HG03432 (cell line): ENCODE measurements at regions not wholly inside any gene's neighbourhood (a gene's known extent, or its start where the extent isn't known, plus 50 kb on each side); places are given as distances from the start of the nearest gene placed in this dataset.
"Not testable (repeated sequence)": the region's sequence is repeated elsewhere in the genome, so short reads cannot be mapped to it uniquely, and the experiment has no call there.

ENCODE experiments used
- ATAC-seq: cut with Tn5 transposase; IDR thresholded peaks from one replicate; pipeline ENCODE4 v1.9.1; 2021; ENCODE audit warnings: mild to moderate bottlenecking, moderate library complexity; ENCODE audit not compliant: unreplicated experiment

- ATAC-seq: no peak
These were observed 193.8 kb upstream of the AJAP1 start for GRCh38 chr1:4460651-4461050.

GRCh38 chr1:4461726-4462290 is 192.6 kb upstream of the AJAP1 start:
- ATAC-seq: no peak

- ATAC-seq: no peak
These were observed 191.5 kb upstream of the AJAP1 start for GRCh38 chr1:4462831-4463484.

GRCh38 chr1:4463631-4464030 is 190.8 kb upstream of the AJAP1 start:
- ATAC-seq: no peak

- ATAC-seq: no peak
These were observed 189.9 kb upstream of the AJAP1 start for GRCh38 chr1:4464478-4464877.

GRCh38 chr1:4467241-4467640 is 187.2 kb upstream of the AJAP1 start:
- no peak for ATAC-seq

- ATAC-seq: no peak
These were observed 186.0 kb upstream of the AJAP1 start for GRCh38 chr1:4468386-4468785.

GRCh38 chr1:4468804-4469514 is 185.4 kb upstream of the AJAP1 start:
- no peak for ATAC-seq

GRCh38 chr1:4476394-4476793 is 178.0 kb upstream of the AJAP1 start:
- ATAC-seq: no peak

- no peak for ATAC-seq
These were observed 173.0 kb upstream of the AJAP1 start for GRCh38 chr1:4481451-4481850.

GRCh38 chr1:4482526-4482925 is 171.9 kb upstream of the AJAP1 start:
- ATAC-seq: no peak

GRCh38 chr1:4483021-4483625 is 171.3 kb upstream of the AJAP1 start:
- ATAC-seq: no peak

GRCh38 chr1:4485398-4485797 is 169.0 kb upstream of the AJAP1 start:
- no peak for ATAC-seq

GRCh38 chr1:4485878-4486277 is 168.5 kb upstream of the AJAP1 start:
- ATAC-seq: no peak

GRCh38 chr1:4486408-4487120 is 167.8 kb upstream of the AJAP1 start:
- ATAC-seq: no peak

GRCh38 chr1:4488018-4488417 is 166.4 kb upstream of the AJAP1 start:
- no peak for ATAC-seq

GRCh38 chr1:4489486-4489885 is 164.9 kb upstream of the AJAP1 start:
- no peak for ATAC-seq

GRCh38 chr1:4489992-4490391 is 164.4 kb upstream of the AJAP1 start:
- ATAC-seq: not testable (repeated sequence)

GRCh38 chr1:4494027-4494426 is 160.4 kb upstream of the AJAP1 start:
- no peak for ATAC-seq

GRCh38 chr1:4494558-4494957 is 159.9 kb upstream of the AJAP1 start:
- ATAC-seq: no peak

GRCh38 chr1:4495809-4496208 is 158.6 kb upstream of the AJAP1 start:
- no peak for ATAC-seq
